BJ (cell line): ENCODE measurements at regions not wholly inside any gene's neighbourhood (a gene's known extent, or its start where the extent isn't known, plus 50 kb on each side); places are given as distances from the start of the nearest gene placed in this dataset.
"Not testable (repeated sequence)": the region's sequence is repeated elsewhere in the genome, so short reads cannot be mapped to it uniquely, and the experiment has no call there.

ENCODE experiments used
- CTCF ChIA-PET: fragments of 350-600 bp; formaldehyde crosslinking; extraction: SDS; loops from one replicate; lab custom pipeline; 2021; ENCODE audit warnings: antibody characterized with exemption, inconsistent platforms; lab: Yijun Ruan, JAX
- POLR2A ChIA-PET: fragments of 300-600 bp; sonication (Branson Sonifier 250); formaldehyde crosslinking; extraction: SDS; loops from one replicate; lab custom pipeline; 2021; ENCODE audit warnings: antibody characterized with exemption; lab: Charles Lee
- DNase-seq: peaks from one replicate; pipeline ENCODE4 v3.0.0-alpha.2; 2011; ENCODE audit warnings: low read depth
- H3K27me3 ChIP-seq: 2 replicates; pipeline ENCODE4 v1.6.0; 2011; ENCODE audit warnings: low read length; ENCODE audit not compliant: control insufficient read depth, insufficient read depth
- H3K36me3 ChIP-seq: 2 replicates; pipeline ENCODE4 v1.5.1; 2011; ENCODE audit warnings: low read length; ENCODE audit not compliant: control insufficient read depth, insufficient read depth
- H3K4me3 ChIP-seq: 2 replicates; pipeline ENCODE4 v1.5.1; 2011; ENCODE audit warnings: low read depth, mild to moderate bottlenecking, control low read depth, low read length
- TF ChIP-seq, protein P1 (sequence below): IDR thresholded peaks from 2 replicates; pipeline ENCODE4 v1.5.1; 2011; ENCODE audit warnings: low read depth, mild to moderate bottlenecking, control low read depth, inconsistent platforms, low read length, moderate library complexity; ENCODE audit not compliant: insufficient read depth

DNA sequence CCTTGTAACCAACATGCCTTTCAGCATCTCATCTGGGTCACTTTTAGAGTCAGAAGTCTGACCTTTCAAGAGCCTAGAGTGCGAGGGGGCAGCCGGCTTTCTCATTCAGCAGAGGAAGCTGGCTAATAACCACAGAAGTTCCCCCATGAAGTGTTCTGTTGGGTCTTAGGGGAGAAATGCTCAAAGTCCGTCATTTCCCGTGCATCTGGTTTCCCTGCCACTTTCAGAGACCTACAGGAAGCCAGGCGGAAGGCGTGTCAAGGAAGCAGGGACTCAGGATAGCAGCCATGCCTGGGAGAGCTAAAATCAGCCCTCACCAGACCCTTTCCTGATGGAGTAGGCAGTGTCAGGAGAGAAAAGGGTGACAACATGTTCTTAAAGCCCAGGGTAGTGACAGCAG is 301.8 kb upstream of the ID2 start:
- TF ChIP-seq, protein P1, sequence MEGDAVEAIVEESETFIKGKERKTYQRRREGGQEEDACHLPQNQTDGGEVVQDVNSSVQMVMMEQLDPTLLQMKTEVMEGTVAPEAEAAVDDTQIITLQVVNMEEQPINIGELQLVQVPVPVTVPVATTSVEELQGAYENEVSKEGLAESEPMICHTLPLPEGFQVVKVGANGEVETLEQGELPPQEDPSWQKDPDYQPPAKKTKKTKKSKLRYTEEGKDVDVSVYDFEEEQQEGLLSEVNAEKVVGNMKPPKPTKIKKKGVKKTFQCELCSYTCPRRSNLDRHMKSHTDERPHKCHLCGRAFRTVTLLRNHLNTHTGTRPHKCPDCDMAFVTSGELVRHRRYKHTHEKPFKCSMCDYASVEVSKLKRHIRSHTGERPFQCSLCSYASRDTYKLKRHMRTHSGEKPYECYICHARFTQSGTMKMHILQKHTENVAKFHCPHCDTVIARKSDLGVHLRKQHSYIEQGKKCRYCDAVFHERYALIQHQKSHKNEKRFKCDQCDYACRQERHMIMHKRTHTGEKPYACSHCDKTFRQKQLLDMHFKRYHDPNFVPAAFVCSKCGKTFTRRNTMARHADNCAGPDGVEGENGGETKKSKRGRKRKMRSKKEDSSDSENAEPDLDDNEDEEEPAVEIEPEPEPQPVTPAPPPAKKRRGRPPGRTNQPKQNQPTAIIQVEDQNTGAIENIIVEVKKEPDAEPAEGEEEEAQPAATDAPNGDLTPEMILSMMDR, result no peak
- DNase-seq, result no peak
- ChIA-PET CTCF (interaction anchor here (1.3 to 1.5 kb wide), 2 partner anchors 11 to 12 kb away, joined by 3 read pairs; no protein-coding TSS in a partner anchor), POLR2A (no interaction called here)
- Histone ChIP-seq H3K27me3 (no peaks in the 10 kb centered on the region), H3K36me3 (no peaks in the 10 kb centered on the region), H3K4me3 (no peak overlapping the region)

DNA sequence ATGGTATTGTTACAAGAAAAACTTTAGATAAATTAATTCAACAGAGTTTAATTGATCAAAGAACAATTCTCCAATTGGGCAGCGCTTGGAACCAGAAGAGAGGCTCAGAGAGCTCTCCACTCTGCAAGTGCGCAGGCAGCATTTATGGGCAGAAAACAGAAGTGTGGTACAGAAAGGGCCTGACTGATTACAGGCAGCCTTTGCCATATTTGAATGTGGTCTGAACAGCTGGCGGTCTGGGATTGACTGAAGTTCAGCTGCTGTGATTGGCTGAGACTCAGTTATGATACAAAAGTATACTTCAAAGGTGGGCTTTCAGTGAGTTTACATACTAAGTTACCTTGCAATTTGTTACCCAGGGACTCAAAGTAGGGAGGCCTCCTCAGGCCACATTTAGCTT is 301.3 kb upstream of the ID2 start:
- Histone ChIP-seq H3K27me3 (no peaks in the 10 kb centered on the region), H3K4me3 (no peak overlapping the region), H3K36me3 (no peaks in the 10 kb centered on the region)
- no peak for DNase-seq
- POLR2A ChIA-PET, result no interaction called here
- CTCF ChIA-PET, result interaction anchor here (1.3 to 1.5 kb wide), 2 partner anchors 11 to 13 kb away, joined by 3 read pairs; no protein-coding TSS in a partner anchor
- TF ChIP-seq, protein P1, result no peak

DNA sequence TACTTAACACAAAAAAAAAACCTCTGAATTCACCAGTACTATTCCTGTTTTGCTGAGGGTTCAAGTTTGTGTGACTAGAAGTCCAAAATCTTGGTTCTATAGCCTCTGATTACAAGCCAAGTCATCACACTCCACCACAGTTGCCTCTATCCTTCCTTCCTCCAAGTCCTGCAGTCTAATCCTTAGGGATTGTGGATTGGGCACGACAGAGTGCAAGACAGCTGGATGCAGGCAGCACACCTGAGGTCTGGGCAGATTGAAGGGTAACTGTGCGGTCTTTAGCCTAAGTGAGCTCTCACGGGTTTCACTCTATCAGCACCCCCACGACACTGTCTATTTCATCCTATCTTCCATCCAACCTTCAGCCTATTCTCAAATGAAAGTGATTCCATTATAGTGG is 299.4 kb upstream of the ID2 start:
- Histone ChIP-seq H3K27me3 (no peaks in the 10 kb centered on the region), H3K36me3 (no peaks in the 10 kb centered on the region), H3K4me3 (no peak overlapping the region)
- no peak for DNase-seq
- POLR2A ChIA-PET, result no interaction called here
- TF ChIP-seq, protein P1, result no peak
- CTCF ChIA-PET, result interaction anchor here (1.2 kb wide), 1 partner anchor 95 kb away, joined by 3 read pairs; no protein-coding TSS in a partner anchor

DNA sequence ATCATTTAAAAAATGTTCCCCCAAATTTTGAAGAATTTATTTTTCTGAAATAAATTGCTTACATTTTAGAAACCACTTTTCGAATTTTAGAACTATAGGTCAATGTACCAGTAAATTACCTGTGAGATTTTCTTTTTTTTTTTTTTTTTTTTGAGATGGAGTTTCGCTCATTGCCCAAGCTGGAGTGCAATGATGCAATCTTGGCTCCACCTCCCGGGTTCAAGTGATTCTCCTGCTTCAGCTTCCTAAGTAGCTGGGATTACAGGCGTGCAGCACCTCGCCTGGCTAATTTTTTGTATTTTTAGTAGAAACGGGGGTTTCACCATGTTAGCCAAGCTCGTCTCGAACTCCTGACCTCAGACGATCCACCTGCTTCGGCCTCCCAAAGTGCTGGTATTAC is 295.1 kb upstream of the ID2 start:
- H3K27me3 ChIP-seq, DNase-seq, H3K36me3 ChIP-seq, H3K4me3 ChIP-seq, CTCF ChIA-PET: not testable (repeated sequence)
- POLR2A ChIA-PET, result interaction anchor here (0.7 kb wide), 1 partner anchor 713 kb away, joined by 4 read pairs; no protein-coding TSS in a partner anchor

DNA sequence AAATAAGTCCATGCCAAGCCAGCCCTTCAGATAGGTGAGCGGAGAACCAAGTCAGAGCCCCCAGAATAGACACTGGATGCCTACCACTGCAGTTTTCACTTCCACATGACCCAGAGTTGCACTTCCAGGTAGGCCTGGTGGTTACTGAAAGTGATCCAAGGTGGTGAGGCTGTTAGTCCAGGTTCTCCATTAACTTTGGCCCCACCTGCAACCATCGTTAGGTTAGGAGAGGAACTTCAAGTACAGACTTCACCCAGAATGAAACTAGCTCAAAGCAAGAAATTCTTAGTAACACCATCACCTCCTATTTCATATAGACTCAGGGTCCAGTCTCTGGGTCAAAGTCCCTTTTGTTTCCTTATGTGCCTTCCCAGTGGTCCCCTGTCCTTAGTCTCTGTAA is 293.1 kb upstream of the ID2 start:
- CTCF ChIA-PET, result no interaction called here
- TF ChIP-seq, protein P1, result no peak
- H3K36me3 ChIP-seq, result no peaks in the 10 kb centered on the region
- POLR2A ChIA-PET, result no interaction called here
- no peak for DNase-seq
- H3K4me3 ChIP-seq, result no peak overlapping the region
- H3K27me3 ChIP-seq, result no peaks in the 10 kb centered on the region
